ENCODE measurements at regions not wholly inside any gene's neighbourhood (a gene's known extent, or its start where the extent isn't known, plus 50 kb on each side); places are given as distances from the start of the nearest gene placed in this dataset.
A peak's percentile ranks its signal among the peaks of the same experiment; 100 is the strongest.

DNA sequence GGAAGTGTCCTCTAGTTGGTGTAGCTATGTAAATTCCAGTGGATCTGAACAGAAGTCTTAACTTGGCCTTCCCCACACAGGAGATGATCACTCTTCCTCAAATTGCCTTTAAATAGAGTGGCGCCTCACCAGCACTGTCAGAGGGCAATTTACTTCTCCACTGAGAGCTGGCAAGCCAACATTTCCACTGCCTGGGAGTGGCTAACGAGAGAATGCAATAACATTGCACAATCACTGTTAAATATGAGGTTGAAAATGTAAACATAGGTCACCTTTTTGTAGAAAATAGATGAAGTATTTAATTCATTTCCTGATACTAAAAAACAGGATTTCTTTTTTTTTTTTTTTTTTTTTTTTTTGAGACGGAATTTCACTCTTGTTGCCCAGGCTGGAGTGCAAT lies 55.4 kb upstream of the UBL3 start (continued):
- TF ChIP-seq, protein P1, sequence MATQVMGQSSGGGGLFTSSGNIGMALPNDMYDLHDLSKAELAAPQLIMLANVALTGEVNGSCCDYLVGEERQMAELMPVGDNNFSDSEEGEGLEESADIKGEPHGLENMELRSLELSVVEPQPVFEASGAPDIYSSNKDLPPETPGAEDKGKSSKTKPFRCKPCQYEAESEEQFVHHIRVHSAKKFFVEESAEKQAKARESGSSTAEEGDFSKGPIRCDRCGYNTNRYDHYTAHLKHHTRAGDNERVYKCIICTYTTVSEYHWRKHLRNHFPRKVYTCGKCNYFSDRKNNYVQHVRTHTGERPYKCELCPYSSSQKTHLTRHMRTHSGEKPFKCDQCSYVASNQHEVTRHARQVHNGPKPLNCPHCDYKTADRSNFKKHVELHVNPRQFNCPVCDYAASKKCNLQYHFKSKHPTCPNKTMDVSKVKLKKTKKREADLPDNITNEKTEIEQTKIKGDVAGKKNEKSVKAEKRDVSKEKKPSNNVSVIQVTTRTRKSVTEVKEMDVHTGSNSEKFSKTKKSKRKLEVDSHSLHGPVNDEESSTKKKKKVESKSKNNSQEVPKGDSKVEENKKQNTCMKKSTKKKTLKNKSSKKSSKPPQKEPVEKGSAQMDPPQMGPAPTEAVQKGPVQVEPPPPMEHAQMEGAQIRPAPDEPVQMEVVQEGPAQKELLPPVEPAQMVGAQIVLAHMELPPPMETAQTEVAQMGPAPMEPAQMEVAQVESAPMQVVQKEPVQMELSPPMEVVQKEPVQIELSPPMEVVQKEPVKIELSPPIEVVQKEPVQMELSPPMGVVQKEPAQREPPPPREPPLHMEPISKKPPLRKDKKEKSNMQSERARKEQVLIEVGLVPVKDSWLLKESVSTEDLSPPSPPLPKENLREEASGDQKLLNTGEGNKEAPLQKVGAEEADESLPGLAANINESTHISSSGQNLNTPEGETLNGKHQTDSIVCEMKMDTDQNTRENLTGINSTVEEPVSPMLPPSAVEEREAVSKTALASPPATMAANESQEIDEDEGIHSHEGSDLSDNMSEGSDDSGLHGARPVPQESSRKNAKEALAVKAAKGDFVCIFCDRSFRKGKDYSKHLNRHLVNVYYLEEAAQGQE (IDR thresholded peaks at IDR 0.05), result no peak
- TF ChIP-seq, protein P2, sequence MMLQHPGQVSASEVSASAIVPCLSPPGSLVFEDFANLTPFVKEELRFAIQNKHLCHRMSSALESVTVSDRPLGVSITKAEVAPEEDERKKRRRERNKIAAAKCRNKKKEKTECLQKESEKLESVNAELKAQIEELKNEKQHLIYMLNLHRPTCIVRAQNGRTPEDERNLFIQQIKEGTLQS (IDR thresholded peaks at IDR 0.05), result peak; percentile 33
- peak; percentile 35 for TF ChIP-seq SP1 (IDR thresholded peaks at IDR 0.05)

DNA sequence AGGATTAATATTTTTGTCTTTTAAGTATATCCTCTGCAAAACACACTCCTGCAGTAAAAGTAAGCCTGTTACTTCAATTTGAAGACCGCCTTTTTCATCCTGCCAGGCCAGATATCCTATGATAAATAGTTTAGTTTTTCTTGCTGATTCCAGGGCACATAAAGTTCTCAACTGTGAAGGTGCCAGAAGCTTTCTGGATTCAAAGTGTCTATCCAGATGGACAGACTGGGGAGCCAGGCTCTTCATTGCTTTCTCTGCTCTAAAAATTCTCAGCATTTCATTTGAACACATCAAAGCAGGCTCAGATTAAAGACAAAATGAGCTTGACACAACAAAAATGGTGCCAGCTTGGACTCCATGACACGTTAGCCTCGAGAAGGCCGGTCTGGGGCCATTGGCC lies 53.6 kb upstream of the UBL3 start:
- TF ChIP-seq, protein P1 (IDR thresholded peaks at IDR 0.05), result no peak
- TF ChIP-seq, protein P3, sequence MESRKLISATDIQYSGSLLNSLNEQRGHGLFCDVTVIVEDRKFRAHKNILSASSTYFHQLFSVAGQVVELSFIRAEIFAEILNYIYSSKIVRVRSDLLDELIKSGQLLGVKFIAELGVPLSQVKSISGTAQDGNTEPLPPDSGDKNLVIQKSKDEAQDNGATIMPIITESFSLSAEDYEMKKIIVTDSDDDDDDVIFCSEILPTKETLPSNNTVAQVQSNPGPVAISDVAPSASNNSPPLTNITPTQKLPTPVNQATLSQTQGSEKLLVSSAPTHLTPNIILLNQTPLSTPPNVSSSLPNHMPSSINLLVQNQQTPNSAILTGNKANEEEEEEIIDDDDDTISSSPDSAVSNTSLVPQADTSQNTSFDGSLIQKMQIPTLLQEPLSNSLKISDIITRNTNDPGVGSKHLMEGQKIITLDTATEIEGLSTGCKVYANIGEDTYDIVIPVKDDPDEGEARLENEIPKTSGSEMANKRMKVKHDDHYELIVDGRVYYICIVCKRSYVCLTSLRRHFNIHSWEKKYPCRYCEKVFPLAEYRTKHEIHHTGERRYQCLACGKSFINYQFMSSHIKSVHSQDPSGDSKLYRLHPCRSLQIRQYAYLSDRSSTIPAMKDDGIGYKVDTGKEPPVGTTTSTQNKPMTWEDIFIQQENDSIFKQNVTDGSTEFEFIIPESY (IDR thresholded peaks at IDR 0.05), result no peak
- TF ChIP-seq EGR1 (IDR thresholded peaks at IDR 0.05; ENCODE audit: low read depth in 2 of 2), result no peak
- TF ChIP-seq, protein P2 (IDR thresholded peaks at IDR 0.05), result no peak
- TF ChIP-seq, protein P4, sequence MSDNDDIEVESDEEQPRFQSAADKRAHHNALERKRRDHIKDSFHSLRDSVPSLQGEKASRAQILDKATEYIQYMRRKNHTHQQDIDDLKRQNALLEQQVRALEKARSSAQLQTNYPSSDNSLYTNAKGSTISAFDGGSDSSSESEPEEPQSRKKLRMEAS (IDR thresholded peaks at IDR 0.05), result no peak
- no peak for TF ChIP-seq SP1 (IDR thresholded peaks at IDR 0.05)
- no peak for TF ChIP-seq HNF4A (conservative IDR thresholded peaks at IDR 0.05)
- no peak for TF ChIP-seq FOXA2 (IDR thresholded peaks at IDR 0.05)
- TF ChIP-seq RXRA (IDR thresholded peaks at IDR 0.05), result no peak
- TF ChIP-seq, protein P5, sequence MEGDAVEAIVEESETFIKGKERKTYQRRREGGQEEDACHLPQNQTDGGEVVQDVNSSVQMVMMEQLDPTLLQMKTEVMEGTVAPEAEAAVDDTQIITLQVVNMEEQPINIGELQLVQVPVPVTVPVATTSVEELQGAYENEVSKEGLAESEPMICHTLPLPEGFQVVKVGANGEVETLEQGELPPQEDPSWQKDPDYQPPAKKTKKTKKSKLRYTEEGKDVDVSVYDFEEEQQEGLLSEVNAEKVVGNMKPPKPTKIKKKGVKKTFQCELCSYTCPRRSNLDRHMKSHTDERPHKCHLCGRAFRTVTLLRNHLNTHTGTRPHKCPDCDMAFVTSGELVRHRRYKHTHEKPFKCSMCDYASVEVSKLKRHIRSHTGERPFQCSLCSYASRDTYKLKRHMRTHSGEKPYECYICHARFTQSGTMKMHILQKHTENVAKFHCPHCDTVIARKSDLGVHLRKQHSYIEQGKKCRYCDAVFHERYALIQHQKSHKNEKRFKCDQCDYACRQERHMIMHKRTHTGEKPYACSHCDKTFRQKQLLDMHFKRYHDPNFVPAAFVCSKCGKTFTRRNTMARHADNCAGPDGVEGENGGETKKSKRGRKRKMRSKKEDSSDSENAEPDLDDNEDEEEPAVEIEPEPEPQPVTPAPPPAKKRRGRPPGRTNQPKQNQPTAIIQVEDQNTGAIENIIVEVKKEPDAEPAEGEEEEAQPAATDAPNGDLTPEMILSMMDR (IDR thresholded peaks at IDR 0.05; ENCODE audit: low read depth, low read length, missing input control), result no peak
- no peak for TF ChIP-seq RAD21 (IDR thresholded peaks at IDR 0.05)
- no peak for TF ChIP-seq GABPA (IDR thresholded peaks at IDR 0.05 in 1 of 2, conservative IDR thresholded peaks at IDR 0.05 in 1 of 2)
- no peak for TF ChIP-seq YY1 (IDR thresholded peaks at IDR 0.05)
- TF ChIP-seq FOXA1 (IDR thresholded peaks at IDR 0.05), result no peak
- TF ChIP-seq JUND (IDR thresholded peaks at IDR 0.05), result no peak
- no peak for TF ChIP-seq HNF4G (IDR thresholded peaks at IDR 0.05)
- H3K27me3 ChIP-seq (ENCODE audit: control insufficient read depth in 4 of 4, insufficient read depth in 4 of 4, low read length in 3 of 4), result no peaks in the 10 kb centered on the region
- H3K27ac ChIP-seq (ENCODE audit: low read depth in 1 of 2, low read length in 2 of 2), result no peak overlapping the region
- no peaks in the 10 kb centered on the region for H3K9me3 ChIP-seq (ENCODE audit: control insufficient read depth in 4 of 4, low read length in 3 of 4)
- WGBS, result 96% methylated on average over 4 of the region's 4 CpGs
- no peak for DNase-seq (ENCODE audit: low spot score)
- no peaks in the 10 kb centered on the region for H3K36me3 ChIP-seq (ENCODE audit: control insufficient read depth in 4 of 4, insufficient read depth in 3 of 4, low read depth in 1 of 4, low read length in 3 of 4)
- no peak overlapping the region for H3K4me3 ChIP-seq (ENCODE audit: low read depth in 1 of 3, low read length in 3 of 3)
- H3K9ac ChIP-seq (ENCODE audit: low read depth in 1 of 2, low read length in 2 of 2), result no peak overlapping the region
- H3K4me1 ChIP-seq (ENCODE audit: control insufficient read depth in 4 of 4, insufficient read depth in 4 of 4, low read length in 3 of 4), result peaks cover 0 to 4% (median 2%) of the 10 kb centered on the region in 4 donors

Measured in liver (tissue), 8 donors.